ENCODE measurements at regions not wholly inside any gene's neighbourhood (a gene's known extent, or its start where the extent isn't known, plus 50 kb on each side); places are given as distances from the start of the nearest gene placed in this dataset.

GRCh38 chr13:23506807-23507291 is 63.4 kb upstream of the TNFRSF19 start:
- 0 out of 2 replicates have a peak, but pooled peaks cover 4% of the 10 kb centered on the region for H3K4me1 ChIP-seq (ENCODE audit: insufficient read depth, low read length)

More at GRCh38 chr13:23506807-23507291, 63.4 kb upstream of the TNFRSF19 start:
- Histone ChIP-seq H3K27me3 (ENCODE audit: insufficient read depth, low read length) (no peaks in the 10 kb centered on the region), H3T11ph (ENCODE audit: low read length) (no peak overlapping the region), H3K23me2 (ENCODE audit: insufficient read length, low read depth, low read length, poor library complexity, severe bottlenecking) (no peaks in the 10 kb centered on the region), H3K79me1 (ENCODE audit: insufficient read depth, low read depth, low read length, poor library complexity, severe bottlenecking) (no peaks in the 10 kb centered on the region), H3K14ac (ENCODE audit: insufficient read depth, low read length) (no peak overlapping the region), H2BK120ac (ENCODE audit: low read depth, low read length, poor library complexity, severe bottlenecking) (no peak overlapping the region), H3K9ac (ENCODE audit: extremely low read depth, insufficient read length, low read length) (no peak overlapping the region), H3K9me3 (ENCODE audit: control insufficient read depth, low read depth, low read length) (no peaks in the 10 kb centered on the region), H4K91ac (ENCODE audit: insufficient read length, low read depth, low read length) (no peak overlapping the region), H3K56ac (ENCODE audit: insufficient read length, low read depth, low read length) (no peak overlapping the region), H2BK12ac (ENCODE audit: insufficient read length, low read depth, low read length) (no peak overlapping the region), H2AFZ (ENCODE audit: low read length) (no peak overlapping the region), H2BK20ac (ENCODE audit: low read depth, low read length, poor library complexity, severe bottlenecking) (no peak overlapping the region), H3K4ac (ENCODE audit: low read depth, low read length) (no peak overlapping the region), H3K18ac (ENCODE audit: insufficient read length, low read depth, low read length) (no peak overlapping the region), H2BK5ac (ENCODE audit: insufficient read length, low read length) (no peak overlapping the region), H4K5ac (ENCODE audit: insufficient read length, low read depth, low read length) (no peak overlapping the region), H3K27ac (ENCODE audit: insufficient read length, low read depth, low read length) (no peak overlapping the region), H3K79me2 (ENCODE audit: insufficient read depth, low read length) (no peaks in the 10 kb centered on the region), H3K4me2 (ENCODE audit: insufficient read depth, insufficient read length, low read length) (no peak overlapping the region), H2BK15ac (ENCODE audit: low read depth, low read length) (no peak overlapping the region), H4K8ac (replicated peaks; ENCODE audit: insufficient read length, low read depth, low read length) (no peak overlapping the region), H4K20me1 (ENCODE audit: control insufficient read depth, insufficient read depth, insufficient read length) (no peaks in the 10 kb centered on the region), H2AK5ac (ENCODE audit: insufficient read length, low read length) (no peak overlapping the region), H3K23ac (ENCODE audit: insufficient read length, low read depth, low read length) (no peak overlapping the region)
- no peak overlapping the region for H3K4me3 Mint-ChIP-seq
- H3K27me3 Mint-ChIP-seq (ENCODE audit: low read depth): no peaks in the 10 kb centered on the region; the same call in 1 of the 2 replicates
- no peak overlapping the region; a peak in 1 of 7 replicates for H3K27ac Mint-ChIP-seq
- no peak for TF ChIP-seq CTCF (conservative IDR thresholded peaks at IDR 0.05)
- H3K4me1 Mint-ChIP-seq: peaks cover 22 to 30% of the 10 kb centered on the region in 2 experiments
- no CpG with 5 or more reads among the region's 11 CpGs for WGBS (ENCODE audit: extremely low coverage, insufficient read length, low lambda C conversion rate)
- H3K9me3 Mint-ChIP-seq: no peaks in the 10 kb centered on the region
- H3K36me3 Mint-ChIP-seq (ENCODE audit: insufficient read depth in 1 of 3, low read depth in 3 of 3): no peaks in the 10 kb centered on the region
- DNase-seq: no peak

Measured in H9 (cell line).